ENCODE measurements at regions not wholly inside any gene's neighbourhood (a gene's known extent, or its start where the extent isn't known, plus 50 kb on each side); places are given as distances from the start of the nearest gene placed in this dataset.

DNA sequence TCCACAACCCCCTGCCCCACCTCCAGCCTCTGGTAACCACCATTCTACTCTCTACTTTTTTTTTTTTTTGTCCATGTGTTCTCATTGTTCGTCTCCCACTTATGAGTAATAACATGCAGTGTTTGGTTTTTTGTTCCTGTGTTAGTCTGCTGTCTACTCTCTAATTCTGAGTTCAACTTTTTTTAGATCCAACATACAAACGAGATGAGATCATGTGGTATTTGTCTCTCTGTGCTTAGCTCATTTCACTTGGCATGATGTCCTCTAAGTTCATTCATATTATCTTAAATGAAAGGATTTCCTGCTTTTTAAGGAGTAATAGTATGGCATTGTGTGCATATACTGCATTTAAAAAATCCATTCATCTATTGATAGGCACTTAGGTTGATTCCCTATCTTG is 130.9 kb downstream of the NMUR2 start:
- H3K4me3 ChIP-seq (ENCODE audit: low read depth, low read length), result no peak overlapping the region
- TF ChIP-seq, protein P1, sequence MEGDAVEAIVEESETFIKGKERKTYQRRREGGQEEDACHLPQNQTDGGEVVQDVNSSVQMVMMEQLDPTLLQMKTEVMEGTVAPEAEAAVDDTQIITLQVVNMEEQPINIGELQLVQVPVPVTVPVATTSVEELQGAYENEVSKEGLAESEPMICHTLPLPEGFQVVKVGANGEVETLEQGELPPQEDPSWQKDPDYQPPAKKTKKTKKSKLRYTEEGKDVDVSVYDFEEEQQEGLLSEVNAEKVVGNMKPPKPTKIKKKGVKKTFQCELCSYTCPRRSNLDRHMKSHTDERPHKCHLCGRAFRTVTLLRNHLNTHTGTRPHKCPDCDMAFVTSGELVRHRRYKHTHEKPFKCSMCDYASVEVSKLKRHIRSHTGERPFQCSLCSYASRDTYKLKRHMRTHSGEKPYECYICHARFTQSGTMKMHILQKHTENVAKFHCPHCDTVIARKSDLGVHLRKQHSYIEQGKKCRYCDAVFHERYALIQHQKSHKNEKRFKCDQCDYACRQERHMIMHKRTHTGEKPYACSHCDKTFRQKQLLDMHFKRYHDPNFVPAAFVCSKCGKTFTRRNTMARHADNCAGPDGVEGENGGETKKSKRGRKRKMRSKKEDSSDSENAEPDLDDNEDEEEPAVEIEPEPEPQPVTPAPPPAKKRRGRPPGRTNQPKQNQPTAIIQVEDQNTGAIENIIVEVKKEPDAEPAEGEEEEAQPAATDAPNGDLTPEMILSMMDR (IDR thresholded peaks at IDR 0.05; ENCODE audit: low read depth, low read length), result no peak

GRCh38 chr5:152271420-152271819 is 133.7 kb downstream of the NMUR2 start:
- TF ChIP-seq, protein P1 (IDR thresholded peaks at IDR 0.05; ENCODE audit: low read depth, low read length), result no peak
- H3K4me3 ChIP-seq (ENCODE audit: low read depth, low read length), result no peak overlapping the region

DNA sequence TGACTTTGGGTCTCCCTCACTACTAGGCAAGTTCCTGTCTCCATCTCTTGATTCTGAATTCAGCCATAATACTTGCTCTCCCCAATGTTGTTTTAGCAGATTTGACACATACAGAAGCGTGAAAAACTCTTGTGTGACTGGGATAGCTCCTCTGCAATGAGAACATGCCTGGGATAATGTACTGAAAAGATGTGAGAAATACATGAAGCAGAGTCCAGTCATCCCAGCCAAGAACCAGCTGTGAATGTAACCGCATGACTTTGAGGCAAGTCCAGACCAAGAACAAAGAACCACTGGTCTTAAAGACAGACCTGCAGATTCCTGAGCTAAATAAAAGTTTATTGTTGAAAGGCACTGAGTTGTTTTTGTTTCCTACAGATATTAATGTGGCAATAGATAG is 135.0 kb downstream of the NMUR2 start:
- no peak overlapping the region for H3K4me3 ChIP-seq (ENCODE audit: low read depth, low read length)
- TF ChIP-seq, protein P1 (IDR thresholded peaks at IDR 0.05; ENCODE audit: low read depth, low read length), result no peak

GRCh38 chr5:152269533-152269932 is 135.5 kb downstream of the NMUR2 start:
- no peak overlapping the region for H3K4me3 ChIP-seq (ENCODE audit: low read depth, low read length)
- TF ChIP-seq, protein P1 (IDR thresholded peaks at IDR 0.05; ENCODE audit: low read depth, low read length), result no peak

DNA sequence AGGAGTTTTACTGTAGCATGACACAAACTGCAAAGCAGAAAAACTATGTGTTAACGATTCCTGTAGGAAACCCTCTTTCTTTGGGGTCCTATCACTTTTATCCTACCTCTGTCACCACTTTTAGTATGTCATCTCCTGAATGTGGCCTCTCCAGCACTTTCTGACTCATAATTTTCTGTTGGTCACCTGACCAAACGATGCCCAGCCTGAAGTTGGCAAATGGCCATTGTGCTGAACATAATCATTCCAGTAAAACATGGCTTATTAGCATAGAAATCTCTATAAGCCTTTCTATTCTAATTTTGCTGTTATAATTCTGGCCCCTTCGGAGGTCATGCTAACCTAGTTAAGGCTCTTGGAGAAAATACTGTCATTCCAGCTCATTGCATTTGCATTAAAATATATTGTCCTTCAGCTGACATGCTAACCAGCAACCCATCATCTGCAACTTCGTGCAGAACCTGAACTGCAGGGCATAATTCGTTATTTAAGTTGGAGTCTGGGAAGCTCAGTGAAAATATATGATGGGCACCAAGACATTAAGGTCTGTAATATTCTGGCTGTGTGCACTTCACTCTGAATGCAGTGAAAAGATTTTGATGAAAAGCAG is 140.3 kb downstream of the NMUR2 start:
- TF ChIP-seq, protein P1 (IDR thresholded peaks at IDR 0.05; ENCODE audit: low read depth, low read length), result no peak
- H3K4me3 ChIP-seq (ENCODE audit: low read depth, low read length), result no peak overlapping the region

- no peak overlapping the region for H3K4me3 ChIP-seq (ENCODE audit: low read depth, low read length)
- TF ChIP-seq, protein P1 (IDR thresholded peaks at IDR 0.05; ENCODE audit: low read depth, low read length), result no peak
Observed at GRCh38 chr5:152262667-152263066, 142.4 kb downstream of the NMUR2 start.

DNA sequence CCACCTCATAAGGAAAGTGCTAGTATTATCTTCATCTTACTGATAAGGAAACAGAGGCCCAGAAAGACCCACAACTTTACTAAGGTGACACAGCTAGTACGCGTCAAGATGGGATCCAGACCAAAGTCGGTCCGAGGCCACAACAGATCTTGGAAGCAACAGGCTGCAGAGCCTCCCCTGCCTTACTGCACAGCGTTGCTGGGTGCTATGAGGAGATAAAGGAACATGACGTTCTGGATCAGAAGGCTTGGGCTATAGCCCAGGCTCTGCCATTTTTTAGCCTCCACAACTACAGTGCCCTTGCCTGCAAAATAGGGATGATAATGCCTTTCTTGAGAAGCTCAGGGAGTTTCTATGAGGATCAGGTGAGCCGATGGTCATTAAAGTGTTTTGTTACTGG is 144.1 kb downstream of the NMUR2 start:
- TF ChIP-seq, protein P1 (IDR thresholded peaks at IDR 0.05; ENCODE audit: low read depth, low read length), result no peak
- H3K4me3 ChIP-seq (ENCODE audit: low read depth, low read length), result no peak overlapping the region
